ENCODE measurements at regions not wholly inside any gene's neighbourhood (a gene's known extent, or its start where the extent isn't known, plus 50 kb on each side); places are given as distances from the start of the nearest gene placed in this dataset.

- no peak for TF ChIP-seq CTCF (IDR thresholded peaks at IDR 0.05)
- TF ChIP-seq POLR2AphosphoS5 (IDR thresholded peaks at IDR 0.05), result no peak
Observed at GRCh38 chr6:102763891-102764290, 1370.4 kb downstream of the GRIK2 start.
